Natural killer cell (primary cell): ENCODE measurements at regions not wholly inside any gene's neighbourhood (a gene's known extent, or its start where the extent isn't known, plus 50 kb on each side); places are given as distances from the start of the nearest gene placed in this dataset.

Experiments used
- ATAC-seq, 3 donors: fragments of 150-1000 bp in 2 of 3; fragments of 200-7000 bp in 1 of 3; cut with Tn5 transposase; 1 replicate in 1 of 3; 2 replicates in 2 of 3; pipeline ENCODE4 v1.10.0; 2021; ENCODE audit warnings: mild to moderate bottlenecking in 2 of 3, moderate library complexity in 2 of 3
- DNase-seq, 2 donors: peaks; one replicate each; pipeline versions ENCODE4 v3.0.0 to v3.0.0-alpha.2; 2013 to 2021; ENCODE audit warnings: mixed read lengths in 1 of 2
- H3K27ac ChIP-seq: one replicate; pipeline ENCODE4 v1.5.1; 2013; ENCODE audit warnings: mild to moderate bottlenecking, low read length
- H3K27me3 ChIP-seq: one replicate; pipeline ENCODE4 v1.6.1; 2013; ENCODE audit warnings: low read length; ENCODE audit not compliant: control insufficient read depth, insufficient read depth
- H3K36me3 ChIP-seq: one replicate; pipeline ENCODE4 v1.6.1; 2013; ENCODE audit warnings: low read length; ENCODE audit not compliant: control insufficient read depth, insufficient read depth
- H3K4me1 ChIP-seq: one replicate; pipeline ENCODE4 v1.6.1; 2013; ENCODE audit warnings: low read length; ENCODE audit not compliant: control insufficient read depth, insufficient read depth
- H3K4me3 ChIP-seq: one replicate; pipeline ENCODE4 v1.5.1; 2013; ENCODE audit warnings: low read length
- H3K9me3 ChIP-seq: one replicate; pipeline ENCODE4 v1.6.1; 2013; ENCODE audit warnings: low read length; ENCODE audit not compliant: control insufficient read depth, insufficient read depth
- H3K27ac Mint-ChIP-seq, 2 donors: one replicate each; pipeline ENCODE4 v1.8.0; 2022; ENCODE audit warnings: mild to moderate bottlenecking in 2 of 2, mixed read lengths in 2 of 2, moderate library complexity in 1 of 2
- H3K27me3 Mint-ChIP-seq, 2 donors: one replicate each; pipeline ENCODE4 v1.8.0; 2022; ENCODE audit warnings: low read depth in 2 of 2, mixed read lengths in 2 of 2
- H3K36me3 Mint-ChIP-seq: one replicate; pipeline ENCODE4 v1.8.0; 2022; ENCODE audit warnings: mixed read lengths
- H3K4me1 Mint-ChIP-seq, 2 donors: one replicate each; pipeline ENCODE4 v1.8.0; 2022; ENCODE audit warnings: mixed read lengths in 2 of 2
- H3K4me3 Mint-ChIP-seq: one replicate; pipeline ENCODE4 v1.8.0; 2022; ENCODE audit warnings: mild to moderate bottlenecking, moderate library complexity, mixed read lengths
- H3K9me3 Mint-ChIP-seq, 2 donors: one replicate each; pipeline ENCODE4 v1.8.0; 2022; ENCODE audit warnings: mixed read lengths in 2 of 2
- CTCF ChIP-seq: fragments of 200-600 bp; IDR thresholded peaks from one replicate; pipeline ENCODE4 v1.8.0; 2022; ENCODE audit warnings: antibody characterized with exemption
- WGBS: methylation state at CpG from one replicate; pipeline ENCODE4 v1.1.7; 2013; ENCODE audit warnings: missing lambda C conversion rate; ENCODE audit not compliant: insufficient coverage; 5-methylcytosine and 5-hydroxymethylcytosine counted together
- intact Hi-C: fragments of 100-400 bp; cut with micrococcal nuclease; formaldehyde crosslinking; loops from one replicate; pipeline ENCODE4 v1.14.2; 2022

- H3K27ac ChIP-seq: no peak overlapping the region
- Mint-ChIP-seq H3K4me3 (no peak overlapping the region), H3K9me3 (no peaks in the 10 kb centered on the region), H3K27ac (no peak overlapping the region), H3K36me3 (no peaks in the 10 kb centered on the region), H3K4me1 (no peaks in the 10 kb centered on the region), H3K27me3 (no peaks in the 10 kb centered on the region)
- intact Hi-C loops: no loop called here
- no peaks in the 10 kb centered on the region for H3K4me1 ChIP-seq
- H3K27me3 ChIP-seq: no peaks in the 10 kb centered on the region
- H3K9me3 ChIP-seq: no peaks in the 10 kb centered on the region
- no peak for TF ChIP-seq CTCF
- WGBS: no CpG with 5 or more reads among the region's 1 CpG
- no peaks in the 10 kb centered on the region for H3K36me3 ChIP-seq
- no peak for DNase-seq
- H3K4me3 ChIP-seq: no peak overlapping the region
- ATAC-seq: no peak
These were observed 207.1 kb upstream of the MEF2C start for GRCh38 chr5:89090037-89090436.

GRCh38 chr5:89087551-89088318, 204.8 kb upstream of the MEF2C start:
- no peaks in the 10 kb centered on the region for H3K4me1 Mint-ChIP-seq
- H3K4me3 Mint-ChIP-seq: no peak overlapping the region
- H3K27ac Mint-ChIP-seq: no peak overlapping the region
- Histone ChIP-seq H3K4me1 (no peaks in the 10 kb centered on the region), H3K27me3 (no peaks in the 10 kb centered on the region), H3K4me3 (no peak overlapping the region), H3K27ac (no peak overlapping the region), H3K36me3 (no peaks in the 10 kb centered on the region), H3K9me3 (no peaks in the 10 kb centered on the region)
- ATAC-seq: no peak
- H3K27me3 Mint-ChIP-seq: no peaks in the 10 kb centered on the region
- no peak for DNase-seq
- no peak for TF ChIP-seq CTCF
- H3K36me3 Mint-ChIP-seq: no peaks in the 10 kb centered on the region
- no peaks in the 10 kb centered on the region for H3K9me3 Mint-ChIP-seq
- intact Hi-C loops: no loop called here
- 89% methylated on average over 12 of the region's 12 CpGs for WGBS

- Mint-ChIP-seq H3K9me3 (no peaks in the 10 kb centered on the region), H3K4me3 (no peak overlapping the region), H3K27ac (no peak overlapping the region), H3K27me3 (no peaks in the 10 kb centered on the region), H3K4me1 (no peaks in the 10 kb centered on the region), H3K36me3 (no peaks in the 10 kb centered on the region)
- DNase-seq (no peak), ATAC-seq (no peak)
- no peak for TF ChIP-seq CTCF
- no peaks in the 10 kb centered on the region for H3K36me3 ChIP-seq
- H3K4me1 ChIP-seq: no peaks in the 10 kb centered on the region
- H3K27ac ChIP-seq: no peak overlapping the region
- intact Hi-C loops: no loop called here
- no peaks in the 10 kb centered on the region for H3K27me3 ChIP-seq
- H3K9me3 ChIP-seq: no peaks in the 10 kb centered on the region
- H3K4me3 ChIP-seq: no peak overlapping the region
- WGBS: 72% methylated on average over 2 of the region's 2 CpGs
These were observed 204.1 kb upstream of the MEF2C start for GRCh38 chr5:89087128-89087527.
